Fibroblast of lung (primary cell): ENCODE measurements at regions not wholly inside any gene's neighbourhood (a gene's known extent, or its start where the extent isn't known, plus 50 kb on each side); places are given as distances from the start of the nearest gene placed in this dataset.

ENCODE experiments used
- DNase-seq, 2 donors: peaks; one replicate each; pipeline versions ENCODE4 v3.0.0 to v3.0.0-alpha.2; 2010; ENCODE audit warnings: low read depth in 2 of 2
- H2AFZ ChIP-seq: 2 replicates; pipeline ENCODE4 v1.5.1; 2012; ENCODE audit warnings: low read length, control low read depth, inconsistent platforms
- H3K27ac ChIP-seq: 2 replicates; pipeline ENCODE4 v1.5.1; 2011; ENCODE audit warnings: low read length, control low read depth; ENCODE audit not compliant: insufficient read depth
- H3K27me3 ChIP-seq: 2 replicates; pipeline ENCODE4 v1.5.1; 2011; ENCODE audit warnings: mild to moderate bottlenecking, low read length; ENCODE audit not compliant: control insufficient read depth, insufficient read depth
- H3K36me3 ChIP-seq: 2 replicates; pipeline ENCODE4 v1.5.1; 2011; ENCODE audit warnings: low read length; ENCODE audit not compliant: control insufficient read depth, insufficient read depth
- H3K4me1 ChIP-seq: 2 replicates; pipeline ENCODE4 v1.5.1; 2011; ENCODE audit warnings: low read length; ENCODE audit not compliant: control insufficient read depth, insufficient read depth; ENCODE audit errors: extremely low read depth
- H3K4me2 ChIP-seq: 2 replicates; pipeline ENCODE4 v1.5.1; 2011; ENCODE audit warnings: low read length, control low read depth; ENCODE audit not compliant: insufficient read depth; ENCODE audit errors: extremely low read depth
- H3K4me3 ChIP-seq, 4 experiments: fragments of 200-600 bp in 1 of 4; sonication (generic) in 1 of 4; replicated peaks in 1 of 4; 2 replicates each; pipeline ENCODE4 v1.5.1; 2011 to 2016; ENCODE audit warnings: low read length in 4 of 4, low read depth in 3 of 4, mild to moderate bottlenecking in 3 of 4, control low read depth in 2 of 4, inconsistent platforms in 1 of 4, mixed read lengths in 1 of 4; ENCODE audit not compliant: insufficient read depth in 1 of 4; ENCODE audit errors: control extremely low read depth in 1 of 4
- H3K79me2 ChIP-seq: 2 replicates; pipeline ENCODE4 v1.5.1; 2012; ENCODE audit warnings: mild to moderate bottlenecking, low read length, inconsistent platforms; ENCODE audit not compliant: control insufficient read depth, insufficient read depth
- H3K9ac ChIP-seq: 2 replicates; pipeline ENCODE4 v1.5.1; 2011; ENCODE audit warnings: mild to moderate bottlenecking, low read length, control low read depth; ENCODE audit not compliant: insufficient read depth
- H3K9me3 ChIP-seq: 2 replicates; pipeline ENCODE4 v1.5.1; 2012; ENCODE audit warnings: low read depth, low read length; ENCODE audit not compliant: control insufficient read depth, insufficient read depth
- H4K20me1 ChIP-seq: 2 replicates; pipeline ENCODE4 v1.5.1; 2011; ENCODE audit warnings: low read length; ENCODE audit not compliant: control insufficient read depth, insufficient read depth; ENCODE audit errors: extremely low read depth
- CTCF ChIP-seq, 2 donors: IDR thresholded peaks in 1 of 2; conservative IDR thresholded peaks in 1 of 2; 1 replicate in 1 of 2; 2 replicates in 1 of 2; pipeline ENCODE4 v1.5.1; 2011 to 2012; ENCODE audit warnings: low read length in 2 of 2, control low read depth in 1 of 2, inconsistent platforms in 1 of 2, low read depth in 1 of 2, mild to moderate bottlenecking in 1 of 2
- EZH2 ChIP-seq: IDR thresholded peaks from 2 replicates; pipeline ENCODE4 v1.5.1; 2012; ENCODE audit warnings: low read length, control low read depth, mild to moderate bottlenecking; ENCODE audit errors: missing control alignments

GRCh38 chr1:10960411-10961299, 51.8 kb upstream of the TARDBP start:
- H3K4me1 ChIP-seq = no peaks in the 10 kb centered on the region

GRCh38 chr1:10961300-10961833, 51.1 kb upstream of the TARDBP start:
- H3K36me3 ChIP-seq = no peaks in the 10 kb centered on the region
- no peaks in the 10 kb centered on the region for H3K4me1 ChIP-seq
- no peak overlapping the region for H3K4me2 ChIP-seq
- peaks cover 5% of the 10 kb centered on the region for H3K27me3 ChIP-seq
- no peaks in the 10 kb centered on the region for H4K20me1 ChIP-seq
- no peak overlapping the region for H3K4me3 ChIP-seq
- no peak for DNase-seq
- no peak for TF ChIP-seq CTCF (conservative IDR thresholded peaks at IDR 0.05 in 1 of 2, IDR thresholded peaks at IDR 0.05 in 1 of 2; ENCODE audit: low read depth in 1 of 2, low read length in 2 of 2)
- no peak for TF ChIP-seq EZH2
- H3K9ac ChIP-seq = no peak overlapping the region
- no peak overlapping the region for H3K27ac ChIP-seq
- H3K9me3 ChIP-seq = no peaks in the 10 kb centered on the region
- H2AFZ ChIP-seq = no peak overlapping the region
- no peaks in the 10 kb centered on the region for H3K79me2 ChIP-seq

More at GRCh38 chr1:10960411-10961299, 51.8 kb upstream of the TARDBP start:
- H3K9me3 ChIP-seq = no peaks in the 10 kb centered on the region
- no peak overlapping the region for H3K9ac ChIP-seq
- no peaks in the 10 kb centered on the region for H3K36me3 ChIP-seq
- H3K4me2 ChIP-seq = no peak overlapping the region
- H3K4me3 ChIP-seq = no peak overlapping the region
- H2AFZ ChIP-seq = no peak overlapping the region
- H3K27ac ChIP-seq = no peak overlapping the region
- peaks cover 5% of the 10 kb centered on the region for H3K27me3 ChIP-seq
- peak; percentile 46 to 59 for DNase-seq
- TF ChIP-seq EZH2 (no peak), CTCF (conservative IDR thresholded peaks at IDR 0.05 in 1 of 2, IDR thresholded peaks at IDR 0.05 in 1 of 2; ENCODE audit: low read depth in 1 of 2, low read length in 2 of 2) (peak; percentile 76 to 88)
- no peaks in the 10 kb centered on the region for H4K20me1 ChIP-seq
- H3K79me2 ChIP-seq = no peaks in the 10 kb centered on the region

GRCh38 chr1:10962483-10962882, 50.0 kb upstream of the TARDBP start:
- H3K4me2 ChIP-seq = no peak overlapping the region
- no peaks in the 10 kb centered on the region for H3K9me3 ChIP-seq
- TF ChIP-seq CTCF (conservative IDR thresholded peaks at IDR 0.05 in 1 of 2, IDR thresholded peaks at IDR 0.05 in 1 of 2; ENCODE audit: low read depth in 1 of 2, low read length in 2 of 2) = no peak
- no peak for TF ChIP-seq EZH2

More at GRCh38 chr1:10962483-10962882, 50.0 kb upstream of the TARDBP start:
- H4K20me1 ChIP-seq = no peaks in the 10 kb centered on the region
- H3K4me1 ChIP-seq = no peaks in the 10 kb centered on the region
- H3K79me2 ChIP-seq = no peaks in the 10 kb centered on the region
- peak in 1 of 2 donors; percentile 48 for DNase-seq
- H3K27ac ChIP-seq = no peak overlapping the region
- H3K27me3 ChIP-seq = peaks cover 5% of the 10 kb centered on the region
- no peak overlapping the region for H3K4me3 ChIP-seq
- no peaks in the 10 kb centered on the region for H3K36me3 ChIP-seq
- H2AFZ ChIP-seq = no peak overlapping the region
- H3K9ac ChIP-seq = no peak overlapping the region
